ENCODE measurements at regions not wholly inside any gene's neighbourhood (a gene's known extent, or its start where the extent isn't known, plus 50 kb on each side); places are given as distances from the start of the nearest gene placed in this dataset.

- no peak overlapping the region for H2AFZ ChIP-seq (ENCODE audit: insufficient read depth, low read depth, low read length, poor library complexity, severe bottlenecking)
- Mint-ChIP-seq H3K9me3 (peaks cover 0 to 2% (median 0%) of the 10 kb centered on the region in 7 donors), H3K27me3 (ENCODE audit: low read depth in 3 of 3) (peaks cover 1 to 4% (median 2%) of the 10 kb centered on the region in 3 donors), H3K27ac (no peak overlapping the region), H3K4me1 (no peaks in the 10 kb centered on the region), H3K36me3 (no peaks in the 10 kb centered on the region), H3K4me3 (no peak overlapping the region)
- 96% methylated on average over 3 of the region's 3 CpGs for WGBS (ENCODE audit: insufficient coverage)
- no peak for DNase-seq
- H4K20me1 ChIP-seq (ENCODE audit: insufficient read depth, low read length): no peaks in the 10 kb centered on the region
- no peak for TF ChIP-seq CTCF (IDR thresholded peaks at IDR 0.05)
- no peaks in the 10 kb centered on the region for H3K27me3 ChIP-seq (ENCODE audit: control insufficient read depth in 2 of 2, insufficient read depth in 2 of 2, low read length in 2 of 2)
- no peak overlapping the region for H3K9ac ChIP-seq (ENCODE audit: insufficient read depth, low read length, poor library complexity, severe bottlenecking)
- intact Hi-C loops (cut with micrococcal nuclease): no loop called here
- H3K9me3 ChIP-seq (replicated peaks in 1 of 2; ENCODE audit: control insufficient read depth in 1 of 2, insufficient read depth in 1 of 2, low read length in 2 of 2): no peaks in the 10 kb centered on the region
- H3K27ac ChIP-seq (ENCODE audit: low read depth in 1 of 2, low read length in 2 of 2): no peak overlapping the region
- no peaks in the 10 kb centered on the region for H3K4me1 ChIP-seq (ENCODE audit: control insufficient read depth in 1 of 2, insufficient read depth in 2 of 2, low read length in 2 of 2)
- no peaks in the 10 kb centered on the region for H3K36me3 ChIP-seq (replicated peaks in 1 of 2; ENCODE audit: control insufficient read depth in 1 of 2, insufficient read depth in 2 of 2, low read length in 2 of 2)
- H3K4me3 ChIP-seq (replicated peaks in 1 of 3; ENCODE audit: low read depth in 2 of 3, low read length in 3 of 3): no peak overlapping the region
- H3K79me2 ChIP-seq (ENCODE audit: insufficient read depth, low read length): no peaks in the 10 kb centered on the region
- no peak overlapping the region for H3K4me2 ChIP-seq (replicated peaks; ENCODE audit: extremely low read depth, low read length, poor library complexity, severe bottlenecking)
These were observed 137.1 kb upstream of the TACR1 start for GRCh38 chr2:75336451-75336850.

- intact Hi-C loops (cut with micrococcal nuclease): no loop called here
- peaks cover 0 to 4% (median 2%) of the 10 kb centered on the region in 7 donors for H3K9me3 Mint-ChIP-seq
- H3K36me3 Mint-ChIP-seq: no peaks in the 10 kb centered on the region
- 92% methylated on average over 5 of the region's 6 CpGs for WGBS (ENCODE audit: insufficient coverage)
- Histone ChIP-seq H3K27ac (ENCODE audit: low read depth in 1 of 2, low read length in 2 of 2) (no peak overlapping the region), H3K4me3 (replicated peaks in 1 of 3; ENCODE audit: low read depth in 2 of 3, low read length in 3 of 3) (no peak overlapping the region), H3K4me1 (ENCODE audit: control insufficient read depth in 1 of 2, insufficient read depth in 2 of 2, low read length in 2 of 2) (no peaks in the 10 kb centered on the region), H2AFZ (ENCODE audit: insufficient read depth, low read depth, low read length, poor library complexity, severe bottlenecking) (no peak overlapping the region), H3K36me3 (replicated peaks in 1 of 2; ENCODE audit: control insufficient read depth in 1 of 2, insufficient read depth in 2 of 2, low read length in 2 of 2) (no peaks in the 10 kb centered on the region), H3K9me3 (replicated peaks in 1 of 2; ENCODE audit: control insufficient read depth in 1 of 2, insufficient read depth in 1 of 2, low read length in 2 of 2) (no peaks in the 10 kb centered on the region), H3K79me2 (ENCODE audit: insufficient read depth, low read length) (no peaks in the 10 kb centered on the region), H3K9ac (ENCODE audit: insufficient read depth, low read length, poor library complexity, severe bottlenecking) (no peak overlapping the region), H3K4me2 (replicated peaks; ENCODE audit: extremely low read depth, low read length, poor library complexity, severe bottlenecking) (no peak overlapping the region), H4K20me1 (ENCODE audit: insufficient read depth, low read length) (no peaks in the 10 kb centered on the region), H3K27me3 (ENCODE audit: control insufficient read depth in 2 of 2, insufficient read depth in 2 of 2, low read length in 2 of 2) (no peaks in the 10 kb centered on the region)
- no peak for DNase-seq
- H3K27me3 Mint-ChIP-seq (ENCODE audit: low read depth in 3 of 3): peaks cover 0 to 4% (median 2%) of the 10 kb centered on the region in 3 donors
- TF ChIP-seq CTCF (IDR thresholded peaks at IDR 0.05): no peak
- no peaks in the 10 kb centered on the region for H3K4me1 Mint-ChIP-seq
- no peak overlapping the region for H3K27ac Mint-ChIP-seq
- H3K4me3 Mint-ChIP-seq: no peak overlapping the region
These were observed 134.8 kb upstream of the TACR1 start for GRCh38 chr2:75334076-75334475.
